ENCODE measurements at regions not wholly inside any gene's neighbourhood (a gene's known extent, or its start where the extent isn't known, plus 50 kb on each side); places are given as distances from the start of the nearest gene placed in this dataset.

DNA sequence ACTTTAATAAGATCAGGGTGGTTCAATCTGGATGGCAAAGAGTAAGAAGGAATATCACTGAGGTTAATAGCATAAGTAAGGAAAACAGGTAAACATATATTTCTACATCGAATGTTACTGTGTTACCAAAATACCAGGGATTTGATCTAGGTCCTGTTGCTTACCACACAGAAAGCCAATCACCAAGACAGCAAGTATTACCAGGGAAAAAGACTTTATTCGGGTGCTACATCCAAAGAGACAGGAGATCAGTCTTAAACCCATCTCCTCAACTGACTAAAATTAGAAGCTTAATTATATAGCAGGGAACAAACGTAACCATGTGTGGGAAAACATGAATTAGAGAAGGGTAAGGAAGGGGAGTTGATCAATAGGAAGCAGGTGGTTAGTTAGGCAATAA lies 500.1 kb downstream of the EFNA5 start:
- H3K4me1 ChIP-seq (ENCODE audit: control insufficient read depth, insufficient read depth, low read length): no peaks in the 10 kb centered on the region
- intact Hi-C loops (cut with micrococcal nuclease): no loop called here
- no peak overlapping the region for H3K56ac ChIP-seq (ENCODE audit: extremely low read depth, insufficient read depth, low read length)
- CTCF ChIA-PET: no interaction called here
- no peaks in the 10 kb centered on the region for H3K36me3 ChIP-seq (ENCODE audit: control insufficient read depth, insufficient read depth, low read length)
- dilution Hi-C loops (cut with HindIII; ENCODE audit: low sequenced_read_pairs, unreplicated experiment): no loop called here
- no peak overlapping the region for H2BK15ac ChIP-seq (ENCODE audit: low read depth, low read length)
- H2BK20ac ChIP-seq (ENCODE audit: low read depth, low read length): no peak overlapping the region
- POLR2A ChIA-PET (ENCODE audit: unreplicated experiment): no interaction called here
- DNase-seq (no peak), ATAC-seq (ENCODE audit: low read depth) (no peak)
- in situ Hi-C loops (cut with MboI; ENCODE audit: low sequenced_read_pairs): no loop called here
- H4K5ac ChIP-seq (ENCODE audit: low read depth, low read length): no peak overlapping the region
- H2BK5ac ChIP-seq (ENCODE audit: low read depth, low read length, poor library complexity, severe bottlenecking): no peak overlapping the region
- no peak overlapping the region for H4K8ac ChIP-seq (ENCODE audit: low read depth in 2 of 2, low read length in 2 of 2)
- no peak overlapping the region for H3K4ac ChIP-seq (ENCODE audit: low read depth, low read length)
- H3K14ac ChIP-seq (replicated peaks; ENCODE audit: low read depth, low read length): no peak overlapping the region
- no peaks in the 10 kb centered on the region for H4K20me1 ChIP-seq (ENCODE audit: insufficient read depth, low read length)
- H3K79me1 ChIP-seq (ENCODE audit: low read depth in 1 of 2, low read length in 2 of 2): no peaks in the 10 kb centered on the region
- no peaks in the 10 kb centered on the region for H3K27me3 ChIP-seq (ENCODE audit: control insufficient read depth, insufficient read depth, low read length)
- no CpG with 5 or more reads among the region's 3 CpGs for WGBS, 2 experiments (ENCODE audit: extremely low coverage in 2 of 2, insufficient read length in 1 of 2)
- H2AK5ac ChIP-seq (ENCODE audit: low read depth, low read length): no peak overlapping the region
- no peak overlapping the region for H3K27ac ChIP-seq (ENCODE audit: insufficient read depth, low read length)
- H3K9me3 ChIP-seq (ENCODE audit: control insufficient read depth, insufficient read depth, low read length): no peaks in the 10 kb centered on the region
- H2AFZ ChIP-seq (replicated peaks; ENCODE audit: low read length, poor library complexity): no peak overlapping the region
- H3K4me2 ChIP-seq (ENCODE audit: low read depth, low read length): no peak overlapping the region
- no peak overlapping the region for H4K91ac ChIP-seq (ENCODE audit: insufficient read depth, low read depth, low read length)
- H2AK9ac ChIP-seq (replicated peaks; ENCODE audit: low read depth, low read length, poor library complexity): no peak overlapping the region
- no peak overlapping the region for H3K9ac ChIP-seq (ENCODE audit: low read depth, low read length)
- no peak overlapping the region for H3K23ac ChIP-seq (ENCODE audit: low read depth, low read length)
- TF ChIP-seq SMC3 (IDR thresholded peaks at IDR 0.05; ENCODE audit: low read depth, low read length) (no peak), MAZ (IDR thresholded peaks at IDR 0.05; ENCODE audit: borderline replicate concordance, low read depth, low read length) (no peak), MXI1 (IDR thresholded peaks at IDR 0.05; ENCODE audit: borderline replicate concordance, low read depth, low read length) (no peak)
- TF ChIP-seq, protein P1, sequence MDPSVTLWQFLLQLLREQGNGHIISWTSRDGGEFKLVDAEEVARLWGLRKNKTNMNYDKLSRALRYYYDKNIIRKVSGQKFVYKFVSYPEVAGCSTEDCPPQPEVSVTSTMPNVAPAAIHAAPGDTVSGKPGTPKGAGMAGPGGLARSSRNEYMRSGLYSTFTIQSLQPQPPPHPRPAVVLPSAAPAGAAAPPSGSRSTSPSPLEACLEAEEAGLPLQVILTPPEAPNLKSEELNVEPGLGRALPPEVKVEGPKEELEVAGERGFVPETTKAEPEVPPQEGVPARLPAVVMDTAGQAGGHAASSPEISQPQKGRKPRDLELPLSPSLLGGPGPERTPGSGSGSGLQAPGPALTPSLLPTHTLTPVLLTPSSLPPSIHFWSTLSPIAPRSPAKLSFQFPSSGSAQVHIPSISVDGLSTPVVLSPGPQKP (IDR thresholded peaks at IDR 0.05; ENCODE audit: borderline replicate concordance, low read depth, low read length): no peak
- no peak overlapping the region for H3K18ac ChIP-seq (ENCODE audit: low read depth, low read length)
- no peak overlapping the region for H3K4me3 ChIP-seq (ENCODE audit: insufficient read depth, low read depth, low read length)
- H3K9me1 ChIP-seq (ENCODE audit: insufficient read depth, low read length): no peaks in the 10 kb centered on the region
- BruUV-seq (replicated peaks): no TSS peak
- H2BK120ac ChIP-seq (ENCODE audit: low read depth, low read length): no peak overlapping the region

Measured in IMR-90 (cell line).